ENCODE measurements at regions not wholly inside any gene's neighbourhood (a gene's known extent, or its start where the extent isn't known, plus 50 kb on each side); places are given as distances from the start of the nearest gene placed in this dataset.

DNA sequence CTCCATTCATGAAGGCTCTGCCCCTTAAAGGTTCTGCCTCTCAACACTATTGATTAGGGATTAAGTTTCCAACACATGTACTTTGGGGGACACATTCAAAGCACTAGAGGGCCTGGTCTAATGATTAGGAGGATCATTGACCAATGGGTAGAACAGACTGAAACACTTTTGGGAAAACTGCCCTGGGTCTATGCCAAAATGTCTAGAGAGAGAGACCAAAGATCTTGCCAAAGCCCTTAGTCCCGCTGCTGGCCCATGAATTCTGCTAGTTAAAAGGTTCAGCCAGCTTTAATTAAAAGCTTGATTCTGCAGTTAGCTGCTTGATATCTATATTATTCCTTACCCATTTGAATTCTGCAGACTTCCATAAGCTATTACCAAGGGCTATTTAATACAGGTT is 613.2 kb downstream of the SLC4A3 start:
- no peak for DNase-seq

DNA sequence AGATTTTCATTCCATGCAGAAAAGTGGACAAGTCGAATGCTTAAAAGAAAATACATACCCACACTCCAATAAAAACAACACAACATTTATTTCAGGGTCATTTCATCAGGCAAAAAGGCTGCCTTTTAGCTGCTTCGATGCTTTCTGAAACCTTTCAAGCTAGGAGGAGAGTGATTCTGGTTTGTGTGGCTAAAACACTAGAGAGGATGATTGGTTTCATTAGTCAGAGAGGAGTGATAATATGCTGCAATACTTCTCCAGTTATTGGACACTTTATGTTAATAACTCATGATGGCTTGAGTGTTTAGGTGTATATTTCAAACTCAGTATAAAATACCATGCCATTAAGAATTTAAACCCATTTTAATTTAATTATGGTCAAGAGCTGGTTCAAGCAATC is 614.0 kb downstream of the SLC4A3 start:
- DNase-seq: no peak

DNA sequence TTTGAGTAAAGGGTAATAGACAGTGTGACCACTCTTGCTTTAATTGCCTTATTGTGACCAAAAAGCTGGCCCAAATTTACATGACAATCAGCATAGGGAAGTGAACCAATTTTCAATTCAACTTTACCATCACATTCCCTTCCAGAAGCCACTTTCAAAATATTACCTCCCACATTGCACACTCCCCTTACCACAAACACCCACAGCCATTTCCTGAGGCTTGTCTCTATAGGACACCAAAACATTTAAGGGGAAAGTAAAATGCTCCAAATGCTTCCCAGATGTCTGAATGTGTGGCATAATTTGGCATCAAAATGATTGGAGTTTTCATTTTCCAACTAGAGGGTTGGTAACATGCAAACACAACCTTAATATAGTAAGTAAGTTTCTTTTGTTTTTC is 616.1 kb downstream of the SLC4A3 start:
- no peak for DNase-seq

DNA sequence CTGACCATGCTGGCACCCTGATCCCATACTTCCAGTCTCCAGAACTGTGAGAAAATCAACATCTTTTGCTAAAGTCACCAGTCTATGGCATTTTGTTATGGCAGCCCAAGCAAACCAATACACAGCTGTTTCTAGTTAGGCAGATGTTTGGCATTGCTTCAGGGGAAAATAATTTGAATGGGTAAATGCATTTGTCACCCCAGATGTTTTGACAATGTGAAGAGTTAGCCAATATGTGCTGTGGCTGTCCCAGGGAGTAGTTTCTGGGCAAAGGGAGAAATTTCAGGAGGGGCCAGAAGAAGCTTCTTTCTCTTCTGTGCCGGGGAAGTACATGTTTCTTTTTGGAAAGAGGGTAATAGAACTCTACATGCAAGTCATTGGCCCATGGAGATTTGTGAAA is 619.0 kb downstream of the SLC4A3 start:
- DNase-seq: no peak

DNA sequence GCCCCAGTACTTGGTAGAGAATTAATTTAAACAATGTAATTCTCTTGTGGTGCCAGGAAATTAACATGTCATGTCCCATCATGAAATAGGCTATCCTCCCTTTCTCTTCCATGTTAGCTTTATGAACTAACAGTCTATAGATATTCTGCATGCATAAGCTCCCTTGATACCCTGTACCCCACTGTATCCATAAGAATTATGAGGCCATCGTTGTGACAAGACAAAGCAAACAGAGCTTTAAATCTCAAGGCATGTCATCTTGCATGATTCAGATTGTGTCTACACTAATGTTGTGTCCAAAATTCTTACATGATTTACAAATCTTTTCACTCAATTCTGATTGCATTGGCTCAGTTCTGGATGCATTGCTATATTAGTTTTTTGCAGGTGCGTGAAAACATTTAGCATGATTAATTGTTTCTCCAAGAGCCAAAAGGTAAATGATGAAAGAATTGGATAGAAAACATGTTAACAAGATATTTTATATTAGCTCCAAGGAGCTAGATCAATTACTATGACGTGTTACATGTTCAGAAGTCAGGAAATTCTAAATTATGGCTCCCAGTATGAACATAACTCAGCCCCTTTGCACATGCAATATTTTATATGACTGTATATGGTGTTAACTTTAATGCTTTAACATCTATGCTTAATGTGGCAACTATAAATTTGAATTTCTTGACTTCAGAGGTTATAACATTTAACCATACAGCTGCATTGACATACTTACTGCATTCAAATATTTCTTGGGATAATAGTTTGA is 620.3 kb downstream of the SLC4A3 start:
- DNase-seq: no peak

DNA sequence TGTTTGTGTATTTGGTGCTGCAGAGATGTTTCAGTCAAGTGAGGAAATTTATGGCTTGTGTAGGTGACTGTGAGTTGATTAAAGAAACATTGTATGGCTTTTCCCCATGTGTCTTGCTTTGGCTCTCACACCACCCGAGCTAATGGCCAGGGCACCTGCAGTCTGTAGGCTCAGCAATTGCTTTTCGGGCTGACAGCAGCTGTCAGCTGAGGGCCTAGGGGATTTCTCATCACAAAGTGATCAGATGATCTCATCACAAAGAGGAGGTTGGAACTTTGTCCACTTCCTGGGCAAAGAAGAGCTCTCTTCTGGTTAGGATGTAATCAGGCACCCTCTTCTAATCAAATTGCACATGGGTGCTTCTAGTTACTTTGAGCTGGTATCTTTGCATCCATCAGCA is 632.2 kb downstream of the SLC4A3 start:
- no peak for DNase-seq

DNA sequence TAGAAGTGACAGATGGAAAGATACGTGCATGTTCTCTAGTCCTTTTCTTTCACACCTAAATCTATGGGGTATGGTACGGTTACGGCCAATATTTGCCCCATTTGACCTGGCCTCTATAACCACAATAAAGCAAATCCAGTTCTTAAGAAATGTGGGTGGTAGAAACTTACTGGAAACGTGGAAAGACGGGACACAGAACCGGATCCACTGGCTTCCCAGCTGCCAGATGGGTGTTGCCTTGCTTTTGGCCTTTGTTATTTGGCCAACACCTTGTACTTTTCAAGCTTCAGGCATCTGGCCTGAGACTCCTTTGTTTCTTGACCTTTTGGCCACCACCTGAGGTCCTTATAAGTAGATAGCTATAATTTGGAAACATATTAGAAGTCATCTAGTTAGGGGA is 635.9 kb downstream of the SLC4A3 start:
- DNase-seq: no peak

DNA sequence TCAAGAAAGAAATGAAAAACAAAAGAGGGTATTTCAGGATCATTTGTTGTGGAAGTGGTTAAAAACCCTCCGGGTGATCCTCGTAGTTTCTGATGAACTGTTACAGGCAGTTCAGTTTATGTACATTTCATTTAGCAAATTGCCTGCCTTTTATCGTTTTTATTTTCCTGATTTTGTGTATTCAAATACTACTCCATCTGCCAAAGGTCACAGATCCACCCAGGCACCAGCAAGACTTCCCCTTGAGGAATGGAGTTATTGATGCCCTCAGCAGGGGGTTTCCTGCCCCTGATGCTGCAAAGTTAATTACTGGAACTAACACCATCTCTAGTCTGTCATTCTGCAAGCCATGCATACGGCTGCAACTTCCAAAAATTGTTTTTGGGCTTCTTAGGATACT is 641.9 kb downstream of the SLC4A3 start:
- no peak for DNase-seq

DNA sequence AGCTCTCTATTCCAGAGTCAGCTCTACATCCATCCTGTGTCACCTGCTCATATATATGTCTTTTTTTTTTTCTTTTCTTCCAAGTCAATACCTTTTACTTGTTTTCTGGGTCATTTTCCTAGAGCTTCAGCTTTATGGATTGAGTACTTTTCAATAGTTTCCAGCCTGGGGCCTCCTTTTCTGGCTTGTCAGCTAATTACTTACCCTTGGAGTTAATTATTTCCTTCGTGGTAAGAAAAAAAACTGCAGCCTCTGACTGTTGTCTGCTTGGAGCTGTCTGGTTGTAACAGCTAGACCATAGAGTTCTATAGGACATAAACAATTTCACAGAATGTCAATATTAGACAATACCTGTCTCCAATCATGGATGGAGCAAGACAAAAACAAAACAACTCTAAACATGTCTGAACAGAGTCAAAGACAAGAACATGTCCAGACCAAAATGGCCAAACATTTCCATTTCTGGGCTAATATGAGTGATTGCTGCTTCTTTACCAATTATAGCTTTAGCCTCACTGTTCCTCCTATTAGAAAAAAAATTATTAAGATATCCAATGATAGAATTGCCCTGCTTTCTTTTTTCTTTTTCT is 643.1 kb downstream of the SLC4A3 start:
- DNase-seq: no peak

DNA sequence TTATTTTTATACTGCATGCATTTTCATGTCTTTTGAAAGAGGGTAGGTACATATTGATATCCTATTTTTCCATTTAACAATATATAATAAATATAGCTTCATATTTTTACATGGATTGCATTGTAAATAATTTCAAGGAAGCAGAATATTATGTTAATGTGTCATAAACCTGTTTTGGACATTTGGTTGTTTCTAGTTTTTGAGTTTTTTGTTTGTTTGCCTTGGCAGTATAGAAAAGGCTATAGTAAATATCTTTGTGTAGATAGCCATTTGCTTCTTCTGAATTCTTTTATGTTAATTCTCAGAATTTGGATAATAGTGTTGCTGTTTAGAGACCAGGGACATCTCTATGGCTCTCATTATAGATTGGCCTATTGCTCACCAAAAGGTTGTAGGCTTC is 645.2 kb downstream of the SLC4A3 start:
- no peak for DNase-seq

DNA sequence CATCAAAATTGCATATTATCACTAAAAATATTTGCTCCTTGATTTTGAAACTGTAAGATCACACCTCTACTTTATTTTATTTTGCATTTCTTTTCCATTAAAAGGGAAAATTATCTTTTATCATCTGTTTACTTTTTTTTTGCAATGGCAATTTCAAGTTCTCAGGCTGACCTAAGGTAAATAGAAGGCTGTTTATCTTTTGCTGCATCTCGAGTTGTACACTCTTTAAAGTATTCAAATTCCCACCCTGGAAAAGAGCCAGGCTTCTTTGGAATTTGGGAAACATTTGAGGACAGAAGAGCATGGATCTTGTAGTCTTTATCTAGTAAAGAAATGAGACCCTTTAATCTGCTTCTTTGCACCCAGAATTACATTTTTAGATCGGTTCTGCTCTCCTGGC is 645.7 kb downstream of the SLC4A3 start:
- no peak for DNase-seq

DNA sequence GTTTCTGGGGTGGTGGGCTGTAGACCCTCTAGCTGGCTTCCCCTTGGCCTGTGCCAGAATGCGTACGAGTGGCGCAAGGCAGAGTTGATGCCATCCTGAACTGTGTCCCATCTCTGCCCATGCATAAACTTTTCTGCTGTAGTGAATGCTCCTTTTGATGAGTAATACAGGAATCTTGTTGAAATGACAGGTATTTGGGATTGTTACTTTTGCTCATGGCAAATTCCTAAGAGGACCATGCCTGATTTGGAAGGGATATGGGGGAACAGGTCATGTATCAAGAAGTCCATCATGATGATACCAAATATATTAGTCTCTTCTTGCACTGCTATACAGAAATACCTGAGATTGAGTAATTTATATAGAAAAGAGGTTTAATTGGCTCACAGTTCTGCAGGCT is 648.0 kb downstream of the SLC4A3 start:
- no peak for DNase-seq

DNA sequence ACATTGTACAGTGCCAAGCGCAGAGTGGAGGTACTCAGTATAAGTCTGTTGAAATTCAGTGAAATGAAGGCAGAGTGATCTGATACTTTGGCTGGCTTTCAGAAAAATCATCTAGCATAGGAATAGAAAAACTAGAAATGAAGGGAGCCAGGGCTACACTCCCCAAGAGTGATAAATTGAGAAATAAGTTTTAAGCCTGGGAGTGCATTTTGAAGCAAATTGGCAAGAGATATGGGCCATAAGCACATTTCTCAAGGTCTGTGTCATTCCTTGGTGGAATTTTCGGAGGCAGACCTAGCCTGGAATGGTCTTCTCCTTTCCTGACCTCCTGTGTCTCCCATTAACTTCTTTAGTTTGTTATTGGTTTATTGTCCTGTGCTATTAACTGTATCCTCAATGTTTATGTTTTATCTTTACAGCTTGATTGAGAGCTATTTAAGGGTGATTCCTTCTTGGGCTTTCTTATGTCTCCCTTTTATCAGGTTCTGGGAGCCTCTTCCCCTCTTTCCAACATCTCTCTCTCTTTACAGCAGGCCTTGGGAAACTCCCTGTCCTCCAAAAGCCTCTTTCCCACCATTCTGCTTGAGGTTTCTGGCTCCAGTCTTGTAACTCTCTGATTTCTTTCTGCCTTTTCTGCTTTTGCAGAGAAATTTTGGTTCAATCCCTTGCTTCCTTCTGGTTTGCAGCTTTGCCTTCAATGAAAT is 649.5 kb downstream of the SLC4A3 start:
- DNase-seq: no peak

DNA sequence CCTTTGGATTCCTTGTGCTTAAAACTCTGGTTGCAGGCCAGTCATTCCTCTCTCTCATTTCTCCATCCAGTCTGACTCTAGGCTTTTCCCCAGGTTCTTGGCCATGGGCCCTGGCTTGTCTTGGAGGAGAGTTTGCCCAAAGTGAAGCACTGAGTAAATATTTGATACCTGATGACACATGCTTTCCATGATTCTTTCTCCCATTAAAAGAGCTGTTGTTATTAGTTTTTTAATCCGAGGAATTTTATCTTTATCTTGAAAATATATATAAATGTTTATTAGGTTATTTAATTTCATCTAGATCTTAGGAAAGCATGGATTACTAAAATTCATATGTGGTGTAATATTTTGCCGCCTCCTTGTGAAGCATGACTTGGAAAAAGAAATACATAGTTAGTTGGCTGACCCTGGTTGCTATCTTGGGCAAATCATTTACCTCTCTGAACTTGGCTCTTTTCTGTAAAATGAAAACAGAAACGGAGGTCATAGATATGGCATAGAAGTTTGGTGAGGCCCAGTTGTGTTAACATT is 650.1 kb downstream of the SLC4A3 start:
- DNase-seq: no peak

DNA sequence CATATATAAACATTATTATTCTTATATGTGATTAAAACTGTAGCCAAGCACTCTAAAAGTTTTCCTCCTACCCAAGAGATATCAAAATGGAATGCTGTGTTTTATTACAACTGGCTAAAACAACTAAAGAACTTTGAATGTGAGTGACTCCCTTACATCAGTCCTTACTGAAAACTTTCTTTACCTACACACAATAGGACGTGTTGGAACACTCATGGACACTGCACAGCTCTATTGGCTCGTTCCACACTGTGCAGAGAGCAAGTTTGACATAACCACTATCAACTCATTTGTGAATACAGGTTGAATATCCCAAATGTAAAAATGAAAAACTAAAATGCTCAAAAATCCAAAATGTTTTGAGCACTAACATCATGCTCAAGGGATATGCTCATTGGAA is 650.6 kb downstream of the SLC4A3 start:
- no peak for DNase-seq

DNA sequence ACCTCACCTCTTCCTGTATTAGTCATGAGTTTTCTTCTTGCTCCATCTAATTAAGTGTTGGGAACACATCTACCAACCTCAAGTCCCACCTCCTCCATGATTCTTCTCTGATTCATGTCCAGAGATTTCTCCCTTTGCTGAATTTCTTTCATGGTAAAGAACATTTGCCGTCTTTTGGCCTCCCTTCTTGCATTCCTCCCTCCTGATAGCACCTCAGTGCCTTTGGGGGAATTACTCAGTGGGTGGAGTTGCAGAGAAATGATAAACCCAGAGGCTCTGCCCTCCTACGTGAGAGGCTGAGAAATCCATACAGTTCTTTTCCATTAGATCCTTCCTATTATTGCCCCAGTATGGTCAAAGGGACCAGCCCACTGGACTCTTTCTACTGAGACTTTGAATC is 651.9 kb downstream of the SLC4A3 start:
- DNase-seq: no peak

DNA sequence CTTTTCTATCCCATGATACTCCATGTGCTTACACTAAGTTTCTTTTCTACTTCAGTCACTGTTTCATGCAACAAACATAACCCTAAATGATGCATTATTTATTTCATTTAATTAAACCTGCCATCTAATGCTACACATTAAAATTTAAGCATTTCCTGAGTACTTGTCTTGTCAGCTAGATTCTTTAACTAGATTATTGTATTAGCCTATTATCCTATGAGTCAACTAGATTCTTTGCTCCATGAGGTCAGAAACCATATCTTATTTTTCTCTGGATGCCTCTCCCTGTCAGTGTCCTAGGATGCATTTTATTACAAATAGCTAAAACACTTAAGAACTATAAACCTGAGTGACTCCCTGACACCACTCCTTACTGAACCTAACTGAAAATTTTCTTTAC is 652.4 kb downstream of the SLC4A3 start:
- DNase-seq: no peak

DNA sequence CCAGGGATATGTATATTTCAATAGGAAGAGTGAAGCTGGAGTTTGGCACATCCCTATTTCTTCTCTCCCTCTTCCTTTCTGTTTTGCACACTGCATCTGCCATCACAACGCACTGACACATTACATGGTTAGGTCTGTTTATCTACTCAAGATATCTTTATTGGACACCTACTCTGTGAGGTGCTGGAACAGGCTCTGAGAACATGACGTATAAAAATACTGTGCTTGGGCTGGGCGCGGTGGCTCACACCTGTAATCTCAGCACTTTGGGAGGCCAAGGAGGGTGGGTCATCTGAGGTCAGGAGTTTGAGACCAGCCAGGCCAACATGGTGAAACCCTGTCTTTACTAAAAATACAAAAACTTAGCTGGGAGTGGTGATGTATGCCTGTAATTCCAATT is 653.3 kb downstream of the SLC4A3 start:
- DNase-seq: no peak

DNA sequence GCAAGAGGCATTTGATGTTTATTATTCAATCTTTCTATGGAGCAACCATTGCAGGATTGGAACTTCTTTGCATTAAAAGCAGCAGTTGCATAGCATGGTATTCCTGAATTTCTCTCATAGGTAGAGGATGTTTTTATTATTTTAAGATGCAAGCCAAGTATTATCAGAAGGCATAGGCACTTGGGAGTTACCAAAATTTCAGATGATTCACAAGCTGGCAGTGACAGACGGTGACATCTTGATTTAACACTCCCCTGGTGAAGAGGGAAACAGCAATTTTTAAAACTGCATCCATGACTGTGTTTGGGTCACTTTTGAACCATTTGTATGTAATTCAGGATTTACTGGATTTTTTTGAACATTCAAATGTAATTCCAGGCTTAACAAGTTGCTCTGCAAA is 654.3 kb downstream of the SLC4A3 start:
- DNase-seq: no peak

DNA sequence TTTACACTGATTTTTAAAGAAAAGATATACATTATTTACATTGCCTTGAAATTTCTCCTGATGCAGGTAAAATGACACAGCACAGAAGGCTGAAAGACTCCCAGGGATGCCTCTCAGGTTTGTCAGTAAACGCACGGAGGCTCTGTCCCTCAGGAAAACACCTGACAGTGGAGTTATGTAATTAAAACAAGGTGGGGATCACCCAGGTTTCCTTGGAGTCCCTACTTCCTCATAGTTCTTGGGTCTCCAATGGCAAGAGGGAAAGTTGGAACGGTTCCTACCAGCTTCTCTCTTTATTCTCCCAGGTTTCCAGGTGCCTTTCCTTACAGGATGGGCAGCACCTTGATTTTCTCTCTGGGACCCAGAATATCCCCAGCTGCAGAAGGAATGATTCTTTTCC is 654.8 kb downstream of the SLC4A3 start:
- DNase-seq: no peak

DNA sequence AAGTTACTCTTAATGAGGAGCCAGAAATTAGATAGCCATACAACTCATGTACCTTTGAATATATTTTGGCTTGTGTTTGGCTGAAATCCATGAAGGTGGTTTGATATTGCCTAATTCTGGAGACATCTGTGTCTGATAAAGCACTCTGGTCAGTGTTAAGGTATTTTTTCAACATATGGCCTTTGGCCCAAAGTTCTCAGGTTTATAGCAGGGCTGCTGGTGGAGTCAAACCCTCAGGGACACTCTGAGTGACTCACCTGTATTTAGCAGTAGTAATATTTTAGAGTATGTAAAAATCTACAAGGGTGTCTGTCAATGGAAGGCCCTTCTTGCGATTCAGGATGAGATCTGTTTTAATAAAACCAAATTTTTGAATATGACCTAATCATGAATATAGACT is 666.5 kb downstream of the SLC4A3 start:
- DNase-seq: no peak

DNA sequence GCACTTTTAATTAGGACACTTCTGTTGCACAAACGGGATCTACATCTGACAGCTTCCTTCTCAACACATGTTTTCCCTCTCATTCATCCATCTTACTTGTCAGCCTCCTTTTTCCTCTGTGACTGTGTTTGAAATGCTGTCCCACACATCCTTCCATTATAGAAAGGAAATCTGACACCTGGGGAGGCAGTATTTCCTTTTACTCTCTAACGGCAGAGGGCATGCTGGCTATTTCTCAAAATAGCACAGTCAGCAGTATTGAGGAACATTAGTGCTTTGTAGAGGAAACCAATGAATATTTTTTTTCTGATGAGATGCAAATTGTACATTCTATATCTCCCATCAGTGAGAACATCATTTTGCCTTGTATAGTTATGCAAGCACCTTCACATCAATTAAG is 668.7 kb downstream of the SLC4A3 start:
- DNase-seq: no peak

DNA sequence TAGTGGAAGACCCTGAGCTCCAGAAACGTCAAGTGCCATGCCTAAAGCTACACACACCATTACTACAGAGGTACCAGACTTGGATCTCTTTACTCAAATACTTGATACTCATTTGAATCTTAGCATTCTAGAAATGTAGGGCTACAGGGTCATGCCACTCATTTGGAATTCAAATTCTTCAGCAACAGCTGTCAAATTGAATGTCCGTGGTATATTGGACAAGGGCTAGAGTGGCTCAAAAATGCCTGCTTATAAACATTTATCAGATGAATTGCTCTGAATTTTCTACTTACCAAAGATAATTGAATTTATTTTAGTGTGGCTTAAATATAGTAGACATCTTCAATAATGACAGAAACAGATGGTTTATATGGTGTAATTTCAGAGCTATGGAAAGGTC is 669.7 kb downstream of the SLC4A3 start:
- no peak for DNase-seq

DNA sequence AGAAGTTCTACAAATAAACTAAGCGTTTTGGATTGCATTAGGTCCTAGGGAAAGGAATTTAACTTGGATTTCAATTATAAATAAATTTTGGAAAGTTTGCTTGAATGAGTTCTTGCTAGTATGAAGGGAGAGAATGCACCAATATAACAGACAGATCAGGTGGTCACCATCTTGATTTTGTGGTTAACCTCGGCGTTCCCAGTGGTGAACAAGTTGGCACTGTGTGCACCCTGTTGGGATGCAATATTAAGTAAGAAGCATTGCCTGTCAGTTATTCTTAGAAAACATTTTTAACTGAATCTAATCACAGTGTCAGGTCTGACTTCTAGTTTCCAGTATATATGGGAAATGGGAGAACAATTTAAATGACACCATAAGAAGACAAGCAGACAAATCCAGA is 673.4 kb downstream of the SLC4A3 start:
- no peak for DNase-seq
